GM11168 (cell line): ENCODE measurements at regions not wholly inside any gene's neighbourhood (a gene's known extent, or its start where the extent isn't known, plus 50 kb on each side); places are given as distances from the start of the nearest gene placed in this dataset.
"Not testable (repeated sequence)": the region's sequence is repeated elsewhere in the genome, so short reads cannot be mapped to it uniquely, and the experiment has no call there.

ENCODE experiments used
- in situ Hi-C: fragments of 300-500 bp; cut with MboI; formaldehyde crosslinking; loops from one replicate; pipeline ENCODE4 v1.12.0; 2022; ENCODE audit warnings: low sequenced_read_pairs; ENCODE audit not compliant: unreplicated experiment

- in situ Hi-C loops: not testable (repeated sequence)
Observed at GRCh38 chr1:164459176-164459575, 99.8 kb upstream of the PBX1 start.

GRCh38 chr1:164466001-164466421 lies 93.0 kb upstream of the PBX1 start:
- in situ Hi-C loops: no loop called here

DNA sequence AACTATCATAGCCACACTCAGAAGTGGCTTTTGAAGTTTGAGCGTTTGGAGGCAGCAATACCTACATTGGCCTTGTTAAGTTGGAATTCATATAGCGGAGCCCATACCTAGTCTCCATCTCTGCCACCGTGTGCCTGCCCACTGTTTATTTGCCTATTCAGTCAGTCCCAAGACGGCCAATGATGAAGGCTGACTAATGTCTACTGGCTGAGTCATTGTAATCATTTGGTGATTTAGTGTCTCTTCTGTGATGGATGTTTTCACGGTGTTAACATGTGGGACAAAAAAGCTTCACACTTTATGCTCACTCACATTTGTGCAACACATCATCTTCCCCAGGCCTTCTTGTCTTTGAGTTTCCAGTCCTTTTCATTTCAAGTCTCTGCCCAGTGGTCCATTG lies 92.6 kb upstream of the PBX1 start:
- in situ Hi-C loops: no loop called here

GRCh38 chr1:164470996-164471395 lies 88.0 kb upstream of the PBX1 start:
- in situ Hi-C loops: no loop called here

DNA sequence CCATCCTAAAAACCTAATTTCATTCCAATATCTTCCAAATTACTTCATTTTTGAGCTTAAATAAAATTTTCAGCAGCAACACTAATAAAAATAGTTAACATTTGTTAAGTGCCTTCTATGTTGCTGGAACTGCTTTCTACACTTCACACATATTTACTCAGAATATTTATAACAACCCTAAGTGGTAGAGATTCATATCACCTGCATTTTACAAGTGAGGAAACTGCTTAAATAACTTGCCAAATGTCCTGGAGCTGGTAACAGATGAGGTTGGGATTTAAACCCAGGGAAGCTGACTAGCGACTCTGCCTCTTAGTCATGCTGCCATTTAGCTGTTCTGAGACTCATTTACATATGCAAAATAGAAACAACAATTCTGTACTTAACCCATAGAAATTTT lies 86.1 kb upstream of the PBX1 start:
- in situ Hi-C loops: no loop called here

DNA sequence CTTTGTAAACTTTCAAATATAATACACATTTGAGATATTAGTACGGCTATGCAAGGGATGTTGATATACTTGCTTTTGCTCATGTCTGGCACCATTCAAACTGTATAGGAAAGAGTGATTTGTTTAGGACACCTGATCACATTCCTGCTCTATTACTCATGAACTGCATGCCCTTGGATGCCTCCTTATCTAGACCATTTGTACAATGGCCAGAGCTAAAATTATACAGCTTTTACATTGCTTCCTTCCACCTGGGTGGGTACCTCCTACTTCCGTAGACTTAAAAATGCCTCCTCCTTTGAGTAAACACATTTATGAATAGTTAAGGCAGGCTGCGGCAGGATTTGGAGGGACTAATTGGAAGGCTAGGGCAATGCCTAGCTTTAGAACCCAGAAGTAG lies 85.4 kb upstream of the PBX1 start:
- in situ Hi-C loops: no loop called here

DNA sequence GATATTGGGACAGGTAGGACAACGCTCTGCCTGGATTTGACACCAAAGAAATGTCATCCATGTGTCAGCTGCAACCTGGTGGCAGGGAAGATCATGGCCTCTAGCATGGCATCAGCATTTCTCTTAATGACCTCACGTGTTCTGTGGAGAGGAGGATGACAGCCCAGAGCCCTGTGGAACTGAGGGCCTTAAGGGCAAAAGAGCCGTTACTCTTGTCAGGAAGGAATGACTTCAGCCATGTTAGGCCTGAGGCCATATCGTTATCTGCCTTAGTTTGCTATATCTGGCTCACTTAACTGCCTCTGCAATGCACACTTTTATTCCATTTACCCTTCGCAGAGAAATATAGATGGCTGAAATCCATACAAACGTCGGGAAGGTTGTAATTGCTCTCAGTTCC lies 83.2 kb upstream of the PBX1 start:
- in situ Hi-C loops: no loop called here

- in situ Hi-C loops: no loop called here
Observed at GRCh38 chr1:164477343-164477742, 81.6 kb upstream of the PBX1 start.

- in situ Hi-C loops: no loop called here
Observed at GRCh38 chr1:164479242-164479641, 79.7 kb upstream of the PBX1 start.

GRCh38 chr1:164480285-164480907 lies 78.6 kb upstream of the PBX1 start:
- in situ Hi-C loops: no loop called here

- in situ Hi-C loops: no loop called here
Observed at GRCh38 chr1:164495905-164496304, 63.1 kb upstream of the PBX1 start.

GRCh38 chr1:164498792-164499191 lies 60.2 kb upstream of the PBX1 start:
- in situ Hi-C loops: no loop called here

DNA sequence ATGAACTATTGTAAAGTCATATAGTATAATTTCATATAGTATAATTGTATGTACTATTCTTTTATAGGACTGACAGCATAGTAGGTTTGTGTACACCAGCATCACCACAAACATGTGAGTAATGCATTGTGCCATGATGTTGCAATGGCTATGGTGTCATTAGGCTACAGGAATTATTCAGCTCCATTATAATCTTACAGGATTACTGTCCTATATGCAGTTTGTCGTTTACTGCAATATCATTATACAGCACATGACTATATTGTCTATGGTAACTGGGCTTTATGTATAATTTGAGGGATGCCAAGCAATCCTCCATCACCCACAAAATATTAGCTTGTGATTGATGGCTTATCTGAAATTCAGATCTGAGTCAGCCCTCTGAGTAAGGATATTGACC lies 54.2 kb upstream of the PBX1 start:
- in situ Hi-C loops: no loop called here
